Esophagus squamous epithelium (tissue), 5 donors: ENCODE measurements at regions not wholly inside any gene's neighbourhood (a gene's known extent, or its start where the extent isn't known, plus 50 kb on each side); places are given as distances from the start of the nearest gene placed in this dataset.
"Not testable (repeated sequence)": the region's sequence is repeated elsewhere in the genome, so short reads cannot be mapped to it uniquely, and the experiment has no call there.

Experiments
- DNase-seq: peaks from one replicate; lab custom pipeline; 2025; lab: John Stamatoyannopoulos, UW
- H3K27ac ChIP-seq, 4 donors: fragments of 200-600 bp; sonication (generic); one replicate each; pipeline ENCODE4 v1.5.1; 2016 to 2019; ENCODE audit warnings: mild to moderate bottlenecking in 1 of 4
- H3K27me3 ChIP-seq, 4 donors: fragments of 200-600 bp; sonication (generic); 1 replicate in 3 of 4; 2 replicates in 1 of 4; pipeline versions ENCODE4 v1.5.1 to v1.6.0; 2017 to 2021; ENCODE audit warnings: antibody characterized with exemption in 1 of 4
- H3K36me3 ChIP-seq, 3 donors: fragments of 200-600 bp; sonication (generic); one replicate each; pipeline ENCODE4 v1.5.1; 2016 to 2019
- H3K4me1 ChIP-seq, 3 donors: fragments of 200-600 bp; sonication (generic); one replicate each; pipeline ENCODE4 v1.5.1; 2017 to 2019
- H3K4me3 ChIP-seq, 4 donors: fragments of 200-600 bp; sonication (generic); 1 replicate in 3 of 4; 2 replicates in 1 of 4; pipeline ENCODE4 v1.5.1; 2016 to 2019; ENCODE audit warnings: mild to moderate bottlenecking in 2 of 4, moderate library complexity in 1 of 4
- H3K9me3 ChIP-seq, 3 donors: fragments of 200-600 bp; sonication (generic); one replicate each; pipeline ENCODE4 v1.5.1; 2016 to 2019
- CTCF ChIP-seq, 6 experiments: fragments of 450-650 bp in 4 of 6; fragments of 200-600 bp in 2 of 6; sonication (generic) in 2 of 6; IDR thresholded peaks; one replicate each; pipeline ENCODE4 v1.5.1; 2016 to 2019; ENCODE audit warnings: antibody characterized with exemption in 6 of 6, mild to moderate bottlenecking in 4 of 6, moderate library complexity in 4 of 6
- POLR2A ChIP-seq, 4 donors: fragments of 450-650 bp; IDR thresholded peaks; one replicate each; pipeline ENCODE4 v1.6.1; 2017; ENCODE audit warnings: antibody characterized with exemption in 4 of 4, mild to moderate bottlenecking in 4 of 4, moderate library complexity in 3 of 4
- WGBS, 2 donors: methylation state at CpG; one replicate each; pipeline ENCODE4 v1.1.5; 2018; 5-methylcytosine and 5-hydroxymethylcytosine counted together
- intact Hi-C: fragments of 100-400 bp; cut with DNase I; formaldehyde crosslinking; loops from one replicate; pipeline ENCODE4 v1.15.0; 2022
- donor health status: DM: yes; HTN: yes; CAD: no.

DNA sequence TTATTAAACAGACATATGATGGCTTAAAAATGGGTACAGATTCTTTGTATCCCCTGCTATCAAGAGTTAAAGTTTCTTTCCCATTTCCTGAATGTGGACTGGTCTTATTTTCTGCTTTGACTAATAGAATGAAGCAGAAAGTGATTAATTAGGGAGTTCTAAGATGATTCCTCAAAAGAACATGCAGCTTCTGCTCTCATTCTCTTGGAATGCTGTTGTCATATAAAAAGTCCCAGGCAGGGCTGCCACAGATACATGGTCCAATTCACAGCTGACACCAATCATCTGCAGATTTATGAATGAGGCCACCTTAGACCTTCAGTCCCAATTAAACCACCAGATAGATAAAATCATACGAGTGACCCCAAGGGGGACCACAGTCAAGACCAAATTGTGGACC, 844.5 kb upstream of the RAG2 start:
- no peak for DNase-seq
- Histone ChIP-seq H3K36me3 (no peaks in the 10 kb centered on the region), H3K4me1 (no peaks in the 10 kb centered on the region), H3K4me3 (no peak overlapping the region), H3K27ac (no peak overlapping the region), H3K27me3 (no peaks in the 10 kb centered on the region), H3K9me3 (no peaks in the 10 kb centered on the region)
- TF ChIP-seq CTCF (IDR thresholded peaks at IDR 0.05) (no peak), POLR2A (IDR thresholded peaks at IDR 0.05) (no peak)
- intact Hi-C loops = no loop called here
- WGBS, 2 donors = 50 to 54% methylated on average over 1 of the region's 1 CpG

DNA sequence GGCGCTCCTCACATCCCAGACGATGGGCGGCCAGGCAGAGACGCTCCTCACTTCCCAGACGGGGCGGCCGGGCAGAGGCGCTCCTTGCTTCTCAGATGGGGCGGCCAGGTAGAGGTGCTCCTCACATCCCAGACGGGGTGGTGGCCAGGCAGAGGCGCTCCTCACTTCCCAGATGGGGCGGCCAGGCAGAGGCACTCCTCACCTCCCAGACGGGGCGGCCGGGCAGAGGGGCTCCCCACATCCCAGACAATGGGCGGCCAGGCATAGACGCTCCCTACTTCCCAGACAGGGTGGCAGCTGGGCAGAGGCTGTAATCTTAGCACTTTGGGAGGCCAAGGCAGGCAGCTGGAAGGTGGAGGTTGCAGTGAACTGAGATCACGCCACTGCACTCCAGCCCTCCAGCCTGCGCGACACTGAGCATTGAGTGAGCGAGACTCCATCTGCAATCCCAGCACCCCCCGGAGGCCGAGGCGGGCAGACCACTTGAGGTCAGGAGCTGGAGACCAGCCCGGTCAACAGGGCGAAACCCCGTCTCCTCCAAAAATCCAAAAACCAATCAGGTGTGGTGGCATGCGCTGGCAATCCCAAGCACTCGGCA, 833.7 kb upstream of the RAG2 start:
- H3K4me1 ChIP-seq, H3K36me3 ChIP-seq, H3K27me3 ChIP-seq, DNase-seq, intact Hi-C loops, H3K4me3 ChIP-seq, H3K27ac ChIP-seq: not testable (repeated sequence)
- 90 to 100% methylated on average over 2 of the region's 29 CpGs for WGBS, 2 donors
- peaks cover 0 to 20% (median 4%) of the 10 kb centered on the region in 3 donors for H3K9me3 ChIP-seq

DNA sequence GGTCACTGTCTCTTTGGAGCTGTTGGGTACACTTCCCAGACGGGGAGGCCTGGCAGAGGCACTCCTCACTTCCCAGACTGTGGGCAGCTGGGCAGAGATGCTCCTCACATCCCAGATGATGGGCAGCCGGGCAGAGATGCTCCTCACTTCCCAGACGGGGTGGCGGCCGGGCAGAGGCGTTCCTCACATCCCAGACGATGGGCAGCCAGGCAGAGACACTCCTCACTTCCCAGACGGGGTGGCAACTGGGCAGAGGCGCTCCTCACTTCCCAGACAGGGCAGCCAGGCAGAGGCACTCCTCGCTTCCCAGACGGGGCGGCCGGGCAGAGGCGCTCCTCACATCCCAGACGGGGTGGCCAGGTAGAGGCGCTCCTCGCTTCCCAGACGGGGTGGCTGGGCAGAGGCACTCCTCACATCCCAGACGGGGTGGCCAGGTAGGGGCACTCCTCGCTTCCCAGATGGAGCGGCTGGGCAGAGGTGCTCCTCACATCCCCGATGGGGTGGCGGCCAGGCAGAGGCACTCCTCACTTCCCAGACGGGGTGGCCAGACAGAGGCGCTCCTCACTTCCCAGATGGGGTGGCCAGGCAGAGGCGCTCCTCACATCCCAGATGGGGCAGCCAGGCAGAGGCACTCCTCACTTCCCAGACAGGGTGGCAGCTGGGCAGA, 833.1 kb upstream of the RAG2 start:
- H3K27me3 ChIP-seq, intact Hi-C loops, H3K36me3 ChIP-seq, H3K4me3 ChIP-seq, H3K27ac ChIP-seq, DNase-seq, H3K4me1 ChIP-seq: not testable (repeated sequence)
- peaks cover 0 to 20% (median 4%) of the 10 kb centered on the region in 3 donors for H3K9me3 ChIP-seq
- WGBS, 2 donors = no CpG with 5 or more reads among the region's 26 CpGs

DNA sequence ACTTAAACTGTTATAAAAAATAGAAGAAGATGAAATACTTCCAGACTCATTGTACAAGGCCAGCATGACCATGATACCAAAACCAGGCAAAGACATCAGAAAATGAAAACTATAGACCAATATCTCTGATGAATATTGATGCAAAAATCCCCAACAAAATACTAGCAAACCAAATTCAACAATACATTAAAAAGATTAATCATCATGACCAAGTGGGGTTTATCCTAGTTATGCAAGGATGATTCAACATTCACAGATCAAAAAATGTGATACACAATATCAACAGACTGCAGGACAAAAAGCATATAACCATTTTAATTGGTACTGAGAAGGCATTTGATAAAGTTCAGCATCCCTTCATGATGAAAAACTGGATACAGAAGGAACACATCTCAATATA, 824.5 kb upstream of the RAG2 start:
- H3K27me3 ChIP-seq = no peaks in the 10 kb centered on the region
- H3K4me3 ChIP-seq = no peak overlapping the region
- H3K36me3 ChIP-seq = no peaks in the 10 kb centered on the region
- no peak overlapping the region for H3K27ac ChIP-seq
- H3K9me3 ChIP-seq = peaks cover 0 to 18% (median 0%) of the 10 kb centered on the region in 3 donors
- TF ChIP-seq CTCF (IDR thresholded peaks at IDR 0.05) = no peak
- no peak for TF ChIP-seq POLR2A (IDR thresholded peaks at IDR 0.05)
- no peaks in the 10 kb centered on the region for H3K4me1 ChIP-seq
- intact Hi-C loops = no loop called here
- DNase-seq = no peak

GRCh38 chr11:37411289-37411688, 813.3 kb upstream of the RAG2 start:
- Histone ChIP-seq H3K9me3 (peaks cover 0 to 14% (median 0%) of the 10 kb centered on the region in 3 donors), H3K27ac (no peak overlapping the region), H3K27me3 (no peaks in the 10 kb centered on the region), H3K36me3 (no peaks in the 10 kb centered on the region), H3K4me1 (no peaks in the 10 kb centered on the region), H3K4me3 (no peak overlapping the region)
- TF ChIP-seq POLR2A (IDR thresholded peaks at IDR 0.05) (no peak), CTCF (IDR thresholded peaks at IDR 0.05) (no peak)
- no peak for DNase-seq
- intact Hi-C loops = no loop called here
- WGBS, 2 donors = 62 to 64% methylated on average over 4 of the region's 4 CpGs

DNA sequence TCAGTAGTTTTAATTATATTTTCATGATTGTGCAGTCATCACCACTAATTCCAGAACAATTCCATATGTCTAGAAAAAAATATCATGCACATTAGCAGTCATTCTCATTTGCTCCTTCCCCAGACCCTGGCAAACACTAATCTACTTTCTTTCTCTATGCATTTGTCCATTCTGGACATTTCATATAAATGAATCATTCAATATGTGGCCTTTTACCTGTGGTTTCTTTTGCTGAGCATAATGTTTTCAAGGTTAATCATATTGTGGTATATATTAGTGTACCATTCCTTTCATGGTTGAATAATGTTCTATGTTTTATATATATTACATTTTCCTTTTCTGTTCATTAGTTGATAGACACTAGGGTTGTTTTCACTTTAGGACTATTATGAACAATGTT, 811.1 kb upstream of the RAG2 start:
- H3K4me1 ChIP-seq = no peaks in the 10 kb centered on the region
- H3K27me3 ChIP-seq = no peaks in the 10 kb centered on the region
- H3K9me3 ChIP-seq = peaks cover 0 to 14% (median 0%) of the 10 kb centered on the region in 3 donors
- H3K36me3 ChIP-seq = no peaks in the 10 kb centered on the region
- no peak overlapping the region for H3K27ac ChIP-seq
- no peak for TF ChIP-seq POLR2A (IDR thresholded peaks at IDR 0.05)
- no peak for TF ChIP-seq CTCF (IDR thresholded peaks at IDR 0.05)
- intact Hi-C loops = no loop called here
- no peak for DNase-seq
- H3K4me3 ChIP-seq = no peak overlapping the region
